Fibroblast of upper back skin (primary cell): ENCODE measurements at regions not wholly inside any gene's neighbourhood (a gene's known extent, or its start where the extent isn't known, plus 50 kb on each side); places are given as distances from the start of the nearest gene placed in this dataset.
"Not testable (repeated sequence)": the region's sequence is repeated elsewhere in the genome, so short reads cannot be mapped to it uniquely, and the experiment has no call there.

ENCODE experiments used
- DNase-seq: peaks from one replicate; pipeline ENCODE4 v3.0.0-alpha.2; 2013

DNA sequence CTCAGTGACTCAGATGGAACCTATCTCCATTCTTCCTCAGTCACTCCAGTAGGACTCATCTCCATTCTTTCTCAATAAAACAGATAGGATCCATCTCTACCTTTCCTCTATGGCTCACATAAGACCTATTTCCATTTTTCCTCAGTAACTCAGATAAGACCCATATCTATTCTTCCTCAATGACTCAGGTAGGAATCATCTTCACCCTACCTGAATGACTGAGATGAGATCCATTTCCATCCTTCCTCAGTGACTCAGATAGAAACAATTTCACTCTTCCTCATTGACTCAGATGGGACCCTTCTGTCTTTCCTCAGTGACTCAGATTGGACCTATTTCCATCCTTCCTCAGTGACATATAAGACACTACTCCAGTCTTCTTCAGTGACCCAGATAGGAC, 165.1 kb downstream of the FBXO4 start:
- DNase-seq = no peak

DNA sequence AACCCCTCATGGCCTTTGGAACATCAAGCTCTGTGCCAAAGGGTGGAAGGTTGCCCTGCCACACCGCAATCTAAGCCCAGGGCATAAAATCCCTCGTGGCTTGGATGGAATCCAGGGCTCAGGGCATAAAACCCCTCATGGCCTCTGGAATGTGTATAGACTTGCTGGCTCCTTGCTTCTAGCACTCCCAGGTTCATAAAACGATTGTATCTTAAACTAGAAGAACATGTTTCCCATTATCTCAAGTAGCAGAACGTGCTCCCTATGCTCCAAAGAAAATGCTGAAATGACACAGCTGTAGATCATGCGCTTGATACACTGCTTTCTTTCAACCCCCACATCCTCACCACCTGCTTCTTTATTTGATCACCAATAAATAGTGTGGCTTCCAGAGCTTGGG, 174.8 kb downstream of the FBXO4 start:
- DNase-seq = not testable (repeated sequence)

DNA sequence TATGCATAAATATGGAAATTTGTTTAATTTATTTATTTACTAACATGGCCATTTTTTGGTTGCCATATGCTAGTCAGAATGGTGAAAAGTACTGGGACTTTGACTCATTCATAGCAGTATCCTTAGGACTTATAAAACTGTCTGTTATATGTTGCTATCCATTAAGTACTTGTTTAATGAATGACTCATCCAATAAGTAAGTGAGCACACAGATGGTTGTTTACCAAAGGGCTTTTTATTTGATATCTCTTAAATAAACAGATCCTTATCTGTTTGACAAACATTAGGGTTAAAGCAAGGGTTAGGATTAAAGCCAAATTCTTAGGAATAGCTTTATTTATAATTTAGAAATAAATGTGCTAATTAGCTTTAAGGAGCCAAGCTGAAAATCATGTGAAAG, 183.4 kb downstream of the FBXO4 start:
- no peak for DNase-seq

DNA sequence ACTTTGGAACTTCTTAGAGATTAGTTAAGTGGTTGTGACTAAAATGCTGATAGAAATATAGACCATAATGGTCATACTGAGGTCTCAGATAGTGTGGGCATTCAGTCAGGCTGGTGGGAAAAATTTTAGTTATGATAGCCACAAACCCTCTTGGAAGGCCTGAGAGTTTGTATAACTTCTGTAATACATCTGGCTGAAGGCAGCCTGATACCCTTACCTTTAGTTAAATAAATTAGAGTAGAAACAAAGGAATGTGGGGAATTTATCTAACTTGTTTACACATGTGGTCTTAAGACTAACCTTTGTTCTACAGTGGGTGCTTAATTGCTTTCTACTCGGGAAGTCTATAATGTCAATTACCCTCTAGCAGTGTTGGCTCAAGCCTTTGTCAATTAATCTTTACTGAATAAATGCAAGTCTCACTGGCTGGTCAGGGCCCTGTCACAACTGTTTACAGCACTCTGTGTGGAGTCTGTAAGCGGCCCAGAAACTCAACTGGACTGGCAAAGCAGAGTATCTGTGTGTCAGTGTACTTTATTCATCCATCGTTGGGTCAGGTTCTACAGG, 184.0 kb downstream of the FBXO4 start:
- DNase-seq = no peak

DNA sequence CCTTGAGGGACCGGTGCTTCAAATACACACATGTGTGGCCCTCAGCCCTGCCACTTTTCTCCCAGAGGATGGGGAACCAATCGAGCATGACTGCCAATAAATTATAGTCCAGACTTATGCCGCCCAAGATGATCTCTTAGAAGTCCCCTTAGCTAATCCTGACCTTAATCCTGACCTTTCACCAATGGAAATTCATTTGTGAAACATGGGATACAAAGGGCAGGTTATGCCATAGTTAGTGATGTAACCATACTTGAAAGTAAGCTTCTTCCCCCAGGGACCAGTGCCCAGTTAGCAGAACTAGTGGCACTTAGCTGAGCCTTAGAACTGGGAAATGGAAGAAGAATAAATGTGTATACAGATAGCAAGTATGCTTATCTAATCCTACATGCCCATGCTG, 190.6 kb downstream of the FBXO4 start:
- DNase-seq = not testable (repeated sequence)

DNA sequence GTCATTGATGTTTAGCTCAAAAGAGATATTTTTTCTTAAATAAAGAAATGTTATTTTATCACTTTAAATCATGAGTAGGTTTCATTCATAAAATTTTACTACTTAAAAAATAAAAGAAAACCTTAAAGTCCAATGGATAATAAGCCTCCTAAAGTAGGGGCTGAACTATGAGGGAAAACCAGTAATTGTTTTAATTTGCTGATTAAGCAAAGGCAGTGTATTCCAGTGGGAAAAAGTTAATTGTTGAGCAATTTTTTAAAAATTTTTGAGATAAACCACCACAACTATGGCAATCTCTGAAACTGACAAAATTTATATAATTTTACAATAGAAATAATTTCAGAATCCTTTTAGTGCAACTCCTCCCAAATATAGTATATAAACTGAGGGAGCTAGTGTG, 195.0 kb downstream of the FBXO4 start:
- no peak for DNase-seq

DNA sequence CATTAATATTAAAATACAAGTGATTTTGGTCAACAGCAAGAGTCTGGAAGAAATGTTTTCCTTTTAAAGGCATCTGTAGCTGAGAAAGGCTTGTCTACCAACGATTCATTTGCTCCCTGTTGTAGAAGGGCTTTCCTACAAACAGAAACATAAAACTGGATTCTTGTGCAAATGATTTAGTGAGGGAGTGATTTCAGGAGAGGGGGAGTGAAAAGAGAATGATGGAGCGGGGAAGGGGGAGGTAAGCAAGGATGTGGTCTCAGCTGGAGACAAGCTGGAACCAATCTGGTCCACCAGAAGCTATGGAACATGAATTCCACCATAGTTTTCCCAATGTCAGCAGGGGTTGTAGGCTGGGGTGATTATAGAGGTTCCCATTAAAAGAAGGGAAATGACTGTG, 196.3 kb downstream of the FBXO4 start:
- no peak for DNase-seq

DNA sequence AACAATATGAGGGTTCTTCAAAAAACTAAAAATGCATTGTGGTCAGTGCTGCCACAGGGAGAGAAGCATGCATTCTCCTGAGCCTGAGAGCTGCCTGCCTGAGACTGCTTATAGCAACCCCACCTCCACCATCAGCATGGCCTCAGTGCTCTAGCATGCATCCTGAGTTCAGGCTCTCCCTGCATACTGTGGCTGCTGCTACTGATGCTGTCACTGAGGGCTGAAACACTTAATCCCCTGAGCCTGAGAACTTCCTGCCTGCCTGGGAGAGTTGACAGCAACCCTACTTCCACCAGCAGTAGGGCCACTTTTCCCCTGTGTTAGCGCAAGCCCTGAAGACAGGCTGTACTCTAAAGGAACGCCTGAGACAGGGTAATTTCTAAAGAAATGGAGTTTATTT, 206.0 kb downstream of the FBXO4 start:
- no peak for DNase-seq

DNA sequence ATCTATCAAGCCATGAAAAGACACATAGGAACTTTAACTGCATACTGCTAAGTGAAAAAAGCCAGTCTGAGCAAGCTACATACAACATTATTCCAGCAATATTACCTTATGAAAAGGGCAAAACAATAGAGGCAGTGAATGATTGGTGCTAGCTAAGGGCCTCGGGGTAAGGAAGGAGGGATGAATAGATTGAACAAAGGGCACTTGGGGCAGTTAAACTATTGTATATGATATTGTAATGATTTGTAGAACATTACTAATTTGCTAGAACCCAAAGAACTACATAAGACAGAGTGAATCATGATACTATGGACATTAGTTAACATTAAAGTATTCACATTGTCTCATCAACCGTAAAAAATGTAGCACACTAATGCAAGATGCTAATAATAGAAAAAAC, 218.3 kb downstream of the FBXO4 start:
- no peak for DNase-seq

DNA sequence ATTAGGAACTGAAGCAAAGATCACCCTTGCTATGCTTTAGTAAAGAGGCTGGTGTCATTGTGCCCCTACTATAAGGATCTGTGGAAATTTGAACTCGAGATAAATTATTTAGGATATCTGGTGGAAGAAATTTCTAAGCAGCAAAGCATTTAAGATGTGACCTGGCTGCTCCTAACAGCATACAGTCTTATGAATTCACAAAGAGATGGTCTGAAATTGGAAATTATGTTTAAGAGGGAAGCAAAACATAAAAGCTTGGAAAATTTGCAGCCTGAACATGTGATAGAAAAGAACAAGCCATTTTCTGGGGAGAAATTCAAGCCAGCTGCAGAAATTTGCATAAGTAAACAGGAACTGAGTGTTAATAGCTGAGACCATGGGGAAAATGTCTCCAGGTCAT, 223.7 kb downstream of the FBXO4 start:
- DNase-seq = no peak

DNA sequence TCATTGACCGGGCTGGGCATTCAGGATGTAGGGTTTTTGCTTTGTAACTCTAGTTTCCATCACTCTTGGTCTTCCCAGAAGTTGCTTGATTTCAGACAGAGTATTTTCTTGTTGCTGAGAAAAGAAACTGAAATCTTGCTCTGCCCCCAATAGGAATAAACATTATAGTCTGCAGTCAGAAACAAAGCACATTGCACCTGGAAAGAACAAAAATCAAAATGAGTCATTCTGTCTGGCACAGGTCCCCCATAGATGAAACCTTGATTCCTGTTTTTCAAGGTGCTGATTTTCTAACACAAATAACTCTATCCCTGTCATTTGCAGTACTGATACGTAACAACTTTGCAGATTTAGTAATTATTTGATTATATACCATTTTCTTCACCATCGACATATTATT, 232.1 kb downstream of the FBXO4 start:
- no peak for DNase-seq

DNA sequence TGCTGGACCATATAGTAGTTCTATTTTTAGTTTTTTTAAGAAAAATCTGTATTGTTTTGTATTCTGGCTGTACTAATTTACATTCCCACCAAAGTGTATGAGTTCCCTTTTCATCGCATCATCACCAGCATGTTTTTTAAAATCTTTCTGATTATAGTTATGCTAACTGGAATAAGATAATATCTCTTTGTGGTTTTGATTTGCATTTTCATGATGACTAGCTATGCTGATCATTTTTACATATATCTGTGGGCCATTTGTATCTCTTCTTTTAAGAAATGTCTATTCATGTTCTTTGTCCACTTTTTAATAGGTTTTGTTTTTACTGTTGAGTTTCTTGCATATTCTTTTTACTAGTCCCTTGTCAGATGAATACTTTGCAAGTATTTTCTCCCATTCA, 238.0 kb downstream of the FBXO4 start:
- DNase-seq = no peak

DNA sequence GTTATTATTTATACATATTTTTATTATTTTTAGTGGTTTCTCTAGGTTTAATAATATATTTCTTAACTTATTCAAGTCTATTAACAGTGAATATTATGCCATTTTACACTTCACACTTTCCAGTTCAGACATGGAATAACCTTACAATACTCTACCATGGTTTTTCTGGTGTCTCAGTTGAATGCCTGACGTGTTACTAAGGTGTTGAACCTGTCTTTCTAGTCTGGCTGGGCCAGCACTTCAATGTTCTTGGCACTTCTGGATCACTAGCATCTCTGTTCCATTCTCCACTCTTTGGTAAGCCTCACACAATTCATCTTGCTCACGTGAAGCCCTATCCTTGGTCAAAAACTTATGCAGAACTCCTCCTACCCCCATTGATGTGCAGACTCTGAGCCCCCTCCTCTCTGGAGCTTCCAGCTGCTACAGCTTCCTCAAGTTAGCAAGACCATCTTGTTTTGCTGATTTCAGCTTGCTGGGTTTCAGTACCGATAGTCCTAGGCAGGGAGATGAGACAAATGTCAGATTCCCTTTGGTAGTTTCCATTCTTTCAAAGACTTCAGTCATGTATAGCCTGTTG, 243.1 kb downstream of the FBXO4 start:
- no peak for DNase-seq

DNA sequence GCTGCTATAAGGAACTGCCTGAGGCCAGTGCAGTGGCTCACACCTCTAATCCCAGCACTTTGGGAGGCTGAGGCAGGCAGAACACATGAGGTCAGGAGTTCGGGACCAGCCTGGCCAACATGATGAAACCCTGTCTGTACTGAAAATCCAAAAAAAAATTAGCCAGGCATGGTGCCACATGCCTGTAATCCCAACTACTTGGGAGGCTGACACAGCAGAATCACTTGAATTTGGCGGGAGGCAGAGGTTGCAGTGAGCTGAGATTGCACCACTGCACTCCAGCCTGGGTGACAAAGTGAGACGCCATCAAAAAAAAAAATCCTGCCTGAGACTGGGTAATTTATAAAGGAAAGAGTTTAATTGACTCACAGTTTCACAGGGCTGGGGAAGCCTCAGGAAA, 247.1 kb upstream of the GHR start:
- not testable (repeated sequence) for DNase-seq

DNA sequence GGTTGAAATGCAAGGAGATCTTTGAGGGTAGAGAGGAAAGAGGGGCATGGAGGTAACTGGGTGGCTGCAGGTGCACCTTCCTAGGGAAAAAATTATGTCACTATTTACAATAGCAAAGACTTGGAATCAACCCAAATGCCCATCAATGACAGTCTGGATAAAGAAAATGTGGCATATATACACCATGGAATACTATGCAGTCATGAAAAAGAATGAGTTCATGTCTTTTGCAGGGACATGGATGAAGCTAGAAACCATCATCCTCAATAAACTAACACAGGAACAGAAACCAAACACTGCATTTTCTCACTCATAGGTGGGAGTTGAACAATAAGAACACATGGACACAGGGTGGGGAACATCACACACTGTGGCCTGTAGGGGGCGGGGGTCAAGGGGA, 243.4 kb upstream of the GHR start:
- not testable (repeated sequence) for DNase-seq

DNA sequence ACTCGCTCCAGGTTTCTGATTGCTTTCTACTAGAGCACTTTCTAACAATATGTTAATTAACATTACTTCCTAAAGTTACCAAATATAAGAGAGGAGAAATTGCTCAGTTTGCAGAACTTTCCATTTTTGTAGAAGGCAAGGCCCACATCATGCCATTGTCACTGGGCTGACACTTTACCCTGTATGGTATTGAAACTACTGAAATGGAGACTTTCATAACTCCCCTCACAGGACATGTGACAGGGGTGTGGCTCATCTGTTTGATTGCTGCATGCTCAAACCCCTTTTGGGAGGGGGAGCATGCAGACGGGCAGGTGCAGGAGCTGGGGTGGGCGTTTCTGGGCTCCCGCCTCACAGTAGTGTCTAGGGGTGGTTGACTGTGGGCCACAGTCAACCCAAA, 206.3 kb upstream of the GHR start:
- no peak for DNase-seq

DNA sequence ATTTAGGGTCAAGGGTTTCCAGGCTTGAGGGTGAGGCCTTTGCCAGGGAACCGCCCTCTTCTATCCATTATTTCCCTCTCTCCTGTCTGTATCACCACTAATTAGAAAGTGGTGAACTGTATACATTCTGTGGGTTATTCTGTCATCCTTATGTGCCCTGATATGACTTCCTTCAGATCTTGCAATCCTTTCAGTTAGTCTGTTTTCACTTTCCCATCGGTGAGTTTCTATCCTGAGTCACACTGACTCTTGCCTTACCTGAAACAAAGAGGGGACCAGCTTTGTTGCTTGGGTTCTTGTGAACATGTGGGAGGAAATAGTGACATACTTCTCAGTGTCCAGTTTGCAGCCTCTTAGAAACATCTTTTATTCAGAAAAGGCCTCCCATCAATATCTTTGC, 205.4 kb upstream of the GHR start:
- DNase-seq = no peak

DNA sequence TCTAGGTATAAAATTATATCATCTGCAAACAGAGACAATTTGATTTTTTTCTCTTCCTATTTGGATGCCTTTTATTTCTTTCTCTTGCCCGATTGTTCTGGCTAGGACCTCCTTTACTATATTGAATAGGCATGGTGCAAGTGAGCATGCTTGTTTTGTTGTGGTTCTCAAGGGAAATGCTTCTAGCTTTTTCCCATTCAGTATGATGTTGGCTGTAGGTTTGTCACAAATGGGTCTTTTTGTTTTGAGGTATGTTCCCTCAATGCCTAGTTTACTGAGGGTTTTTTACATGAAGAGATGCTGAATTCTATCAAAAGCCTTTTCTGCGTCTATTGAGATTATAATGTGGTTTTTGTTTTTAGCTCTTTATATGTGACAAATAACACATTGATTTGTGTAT, 198.2 kb upstream of the GHR start:
- no peak for DNase-seq

DNA sequence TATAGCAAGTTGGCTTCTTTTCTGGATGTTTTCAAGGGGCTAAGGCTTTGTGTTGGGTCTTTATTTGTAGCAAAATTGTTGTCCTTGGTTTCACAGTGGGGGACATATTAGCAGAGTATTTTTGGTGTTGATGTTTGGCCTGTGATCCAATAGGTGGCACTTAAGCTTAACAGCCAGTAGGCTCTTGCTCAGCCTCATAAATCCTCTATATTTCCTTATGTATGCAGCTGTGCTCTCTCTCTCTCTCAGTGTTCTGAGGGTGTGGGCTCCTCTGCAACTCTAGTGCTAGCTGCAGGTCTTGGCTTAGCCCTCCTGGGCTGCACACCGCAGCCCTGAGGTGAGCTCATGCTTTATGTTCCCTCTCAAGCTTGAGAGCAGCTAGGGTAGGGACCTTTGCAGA, 195.0 kb upstream of the GHR start:
- no peak for DNase-seq

DNA sequence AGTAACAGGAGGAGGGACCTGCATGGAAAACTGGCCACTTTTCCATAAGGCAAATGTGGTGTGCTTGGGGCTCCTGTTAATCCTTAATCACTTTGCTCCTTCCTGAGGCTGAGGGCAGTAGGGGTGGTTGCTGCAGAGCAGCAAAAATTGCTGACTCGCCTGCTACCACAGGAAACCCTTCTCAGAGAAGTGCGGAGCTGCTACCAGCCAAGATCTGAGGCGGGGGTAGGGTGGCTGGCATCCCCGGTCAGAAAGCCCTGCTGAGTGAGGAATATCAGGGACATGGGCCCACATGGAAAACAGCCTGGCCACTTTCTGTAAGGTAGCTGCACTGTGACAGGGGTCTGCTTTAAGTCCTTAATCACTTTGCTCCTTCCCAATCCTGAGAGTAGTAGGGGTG, 192.4 kb upstream of the GHR start:
- no peak for DNase-seq

DNA sequence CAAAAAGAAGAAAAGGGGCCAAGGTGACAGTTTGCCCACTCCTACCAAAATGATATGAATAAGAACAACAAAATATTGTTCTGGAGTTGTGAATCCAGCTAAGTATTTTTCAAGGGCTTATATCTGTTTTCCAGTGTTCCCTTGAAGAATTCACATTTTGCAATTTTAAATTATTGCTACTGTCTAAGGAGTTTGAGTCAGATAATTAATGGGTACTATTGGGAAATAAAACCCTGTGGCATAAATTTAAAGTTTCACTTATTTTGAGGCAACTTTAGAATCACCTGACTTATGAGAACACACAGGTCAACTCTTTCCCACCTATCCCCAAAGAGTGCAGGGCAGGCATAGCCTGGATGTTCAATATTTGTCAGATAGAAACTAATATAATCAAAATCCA, 188.0 kb upstream of the GHR start:
- no peak for DNase-seq

DNA sequence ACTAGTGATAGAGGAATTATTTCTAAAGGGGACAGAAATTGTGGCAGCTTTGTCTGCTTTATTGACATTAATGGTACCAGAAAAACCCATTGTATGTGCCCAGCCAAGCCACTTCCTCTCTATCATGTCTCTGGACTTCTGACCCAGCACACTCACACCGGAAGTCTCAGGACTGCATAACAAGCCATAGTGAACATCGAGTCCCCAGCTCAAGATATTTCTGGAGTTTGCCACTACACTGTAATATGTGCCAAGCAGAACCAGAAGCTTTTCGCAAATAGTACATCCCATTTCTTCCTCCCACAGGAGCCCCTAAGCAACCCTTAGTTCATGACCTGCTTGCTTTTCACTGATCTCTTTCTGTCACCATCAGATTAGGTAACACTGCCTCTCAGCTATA, 187.4 kb upstream of the GHR start:
- DNase-seq = no peak

DNA sequence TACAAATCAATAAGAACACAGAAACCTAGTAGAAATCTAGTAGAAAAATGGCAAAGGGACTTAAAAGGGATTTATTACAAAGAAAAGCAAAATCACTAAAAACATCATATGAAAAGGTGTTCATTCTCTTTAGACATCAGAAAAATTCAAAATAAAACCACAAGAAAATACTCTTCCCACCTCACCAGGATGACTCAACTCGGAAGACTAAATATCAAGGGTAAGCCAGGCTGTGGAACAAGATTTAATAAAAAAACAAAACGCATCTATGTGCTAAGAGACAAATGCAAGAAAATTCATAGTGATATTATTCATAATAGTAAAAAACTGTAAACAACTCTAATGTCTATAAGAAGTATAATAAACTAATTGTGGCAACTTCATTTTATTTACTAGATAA, 181.6 kb upstream of the GHR start:
- DNase-seq = no peak

DNA sequence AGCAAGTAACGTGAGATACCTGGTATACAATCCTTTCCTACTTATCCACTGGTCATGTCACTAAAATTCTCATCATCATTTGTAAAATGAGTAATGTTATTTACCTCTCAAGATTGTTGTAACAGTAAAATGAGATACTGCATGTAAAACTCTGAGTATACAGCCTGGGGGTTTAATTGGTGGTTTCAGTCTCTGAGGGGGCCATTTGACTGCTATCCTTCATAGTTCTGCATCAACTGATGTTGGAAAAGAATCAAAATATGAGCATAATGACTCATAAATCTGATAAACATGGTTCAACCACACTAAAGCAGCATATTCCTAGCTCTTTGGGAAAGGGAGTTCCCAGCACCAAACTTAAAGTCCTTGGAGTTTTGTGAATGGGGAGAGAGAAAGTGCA, 181.0 kb upstream of the GHR start:
- no peak for DNase-seq

DNA sequence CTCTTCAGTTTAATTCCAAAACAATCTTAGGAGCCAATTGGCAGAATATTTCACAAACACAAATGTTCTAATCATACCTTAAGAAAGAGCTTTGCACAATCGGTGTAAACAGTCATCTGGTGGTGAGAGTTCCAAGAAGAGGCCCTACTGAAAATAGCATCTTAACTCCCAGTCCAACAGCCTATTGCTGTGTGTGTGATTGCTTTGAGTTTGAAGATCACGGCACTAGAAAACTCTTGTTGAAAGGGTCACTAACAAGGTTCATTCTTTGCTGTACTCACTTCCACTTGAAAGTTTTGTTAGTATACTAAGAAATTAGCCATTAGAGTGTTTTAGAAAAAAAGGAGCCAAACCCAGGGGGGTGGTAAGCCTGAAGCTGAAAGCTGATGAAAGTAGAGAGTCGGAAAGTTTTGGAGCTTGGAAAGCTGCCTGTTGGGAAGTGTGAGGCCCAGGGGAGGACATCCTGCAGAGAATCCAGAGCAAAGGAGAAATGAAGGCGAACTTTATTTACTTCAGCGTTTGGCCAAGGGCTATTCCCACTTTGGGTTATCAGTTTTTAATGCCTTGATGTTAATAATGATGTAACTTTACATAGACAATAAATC, 180.3 kb upstream of the GHR start:
- no peak for DNase-seq
